ENCODE measurements at regions not wholly inside any gene's neighbourhood (a gene's known extent, or its start where the extent isn't known, plus 50 kb on each side); places are given as distances from the start of the nearest gene placed in this dataset.

DNA sequence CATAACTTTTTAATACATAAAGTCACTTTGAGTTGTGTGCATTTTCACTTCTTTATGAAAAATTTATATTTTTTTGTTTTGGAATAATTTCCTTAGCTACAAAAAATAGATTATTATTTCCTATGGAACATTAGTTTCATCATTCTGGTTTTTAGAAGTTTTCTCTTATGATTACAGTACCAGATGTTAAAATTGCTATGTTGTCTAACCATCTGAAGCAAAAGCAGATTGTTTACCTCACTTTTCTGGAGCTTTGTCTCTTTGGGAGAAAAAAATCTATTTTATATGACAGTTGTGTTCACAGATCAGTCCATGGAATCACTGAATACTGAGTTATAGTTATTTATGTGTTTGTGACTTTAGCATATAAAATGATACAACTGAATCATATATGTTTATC, 708.9 kb upstream of the RIOK2 start:
- Histone ChIP-seq H3K9me3 (ENCODE audit: control extremely low read depth in 1 of 5, control insufficient read depth in 4 of 5, insufficient read depth in 2 of 5, low read depth in 1 of 5, low read length in 4 of 5) (no peaks in the 10 kb centered on the region), H3K4me1 (ENCODE audit: control extremely low read depth in 1 of 4, control insufficient read depth in 4 of 4, insufficient read depth in 4 of 4, low read length in 3 of 4) (no peaks in the 10 kb centered on the region), H3K27me3 (replicated peaks in 2 of 5; ENCODE audit: control insufficient read depth in 4 of 5, insufficient read depth in 5 of 5, low read length in 4 of 5) (no peaks in the 10 kb centered on the region), H3K4me3 (ENCODE audit: control insufficient read depth in 1 of 7, extremely low read depth in 1 of 7, insufficient read depth in 4 of 7, low read depth in 2 of 7, low read length in 6 of 7) (no peak overlapping the region), H3K27ac (ENCODE audit: insufficient read depth in 1 of 2, low read depth in 1 of 2, low read length in 2 of 2, poor library complexity in 1 of 2, severe bottlenecking in 2 of 2) (no peak overlapping the region), H3K36me3 (ENCODE audit: control insufficient read depth in 4 of 4, insufficient read depth in 4 of 4, low read length in 3 of 4) (no peaks in the 10 kb centered on the region)
- no peak for DNase-seq
- ChIA-PET POLR2A (no interaction called here), CTCF (no interaction called here)

DNA sequence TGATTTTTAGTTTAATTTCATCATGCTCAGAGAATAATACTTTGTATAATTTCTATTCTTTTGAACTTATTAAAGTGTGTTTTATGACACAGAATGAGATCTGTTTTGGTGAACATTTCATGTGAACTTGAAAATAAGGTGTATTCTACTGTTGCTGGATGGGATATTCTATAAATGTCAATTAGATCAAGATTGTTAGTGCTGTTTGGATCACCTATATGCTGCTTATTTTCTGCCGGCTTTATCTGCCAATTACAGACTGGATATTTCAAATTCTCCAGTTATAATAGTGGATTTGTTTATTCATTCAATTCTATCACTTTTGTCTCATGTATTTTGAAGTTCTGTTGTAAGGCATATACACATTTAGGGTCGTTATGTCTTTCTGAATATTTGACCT, 720.7 kb upstream of the RIOK2 start:
- H3K4me1 ChIP-seq (ENCODE audit: control extremely low read depth in 1 of 4, control insufficient read depth in 4 of 4, insufficient read depth in 4 of 4, low read length in 3 of 4): no peaks in the 10 kb centered on the region
- no CpG with 5 or more reads among the region's 2 CpGs for WGBS (ENCODE audit: insufficient coverage)
- H3K27ac ChIP-seq (ENCODE audit: insufficient read depth in 1 of 2, low read depth in 1 of 2, low read length in 2 of 2, poor library complexity in 1 of 2, severe bottlenecking in 2 of 2): no peak overlapping the region
- H3K9me3 ChIP-seq (ENCODE audit: control extremely low read depth in 1 of 5, control insufficient read depth in 4 of 5, insufficient read depth in 2 of 5, low read depth in 1 of 5, low read length in 4 of 5): peaks cover 0 to 6% (median 4%) of the 10 kb centered on the region in 5 experiments
- DNase-seq: no peak
- H3K27me3 ChIP-seq (replicated peaks in 2 of 5; ENCODE audit: control insufficient read depth in 4 of 5, insufficient read depth in 5 of 5, low read length in 4 of 5): no peaks in the 10 kb centered on the region
- no peaks in the 10 kb centered on the region for H3K36me3 ChIP-seq (ENCODE audit: control insufficient read depth in 4 of 4, insufficient read depth in 4 of 4, low read length in 3 of 4)
- ChIA-PET POLR2A (no interaction called here), CTCF (interaction anchor here (1.3 kb wide), 1 partner anchor 11 kb away, joined by 3 read pairs; no protein-coding TSS in a partner anchor)
- no peak overlapping the region for H3K4me3 ChIP-seq (ENCODE audit: control insufficient read depth in 1 of 7, extremely low read depth in 1 of 7, insufficient read depth in 4 of 7, low read depth in 2 of 7, low read length in 6 of 7)

DNA sequence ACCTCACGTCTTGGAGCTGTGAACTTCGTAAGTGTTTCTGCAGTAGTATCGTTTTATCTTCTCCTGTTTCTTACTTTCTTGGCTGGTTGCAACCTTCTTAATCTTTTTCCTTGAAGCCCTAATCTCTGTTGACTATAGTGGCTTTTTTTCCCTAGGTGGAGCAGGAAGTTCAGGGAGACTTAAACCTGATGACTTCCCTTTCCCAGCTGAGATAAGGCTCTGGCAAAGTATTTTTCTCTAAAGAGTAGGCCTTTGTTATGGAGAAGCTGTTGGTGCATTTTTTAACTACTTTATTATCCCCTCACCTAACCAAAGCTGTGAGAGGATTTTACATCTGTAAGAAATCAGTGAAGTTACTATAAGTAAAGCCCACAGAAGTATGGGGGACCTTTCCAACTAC, 723.1 kb upstream of the RIOK2 start:
- no peak for DNase-seq
- H3K9me3 ChIP-seq (ENCODE audit: control extremely low read depth in 1 of 5, control insufficient read depth in 4 of 5, insufficient read depth in 2 of 5, low read depth in 1 of 5, low read length in 4 of 5): peaks cover 0 to 6% (median 4%) of the 10 kb centered on the region in 5 experiments
- no peaks in the 10 kb centered on the region for H3K4me1 ChIP-seq (ENCODE audit: control extremely low read depth in 1 of 4, control insufficient read depth in 4 of 4, insufficient read depth in 4 of 4, low read length in 3 of 4)
- no peaks in the 10 kb centered on the region for H3K27me3 ChIP-seq (replicated peaks in 2 of 5; ENCODE audit: control insufficient read depth in 4 of 5, insufficient read depth in 5 of 5, low read length in 4 of 5)
- no peak overlapping the region for H3K4me3 ChIP-seq (ENCODE audit: control insufficient read depth in 1 of 7, extremely low read depth in 1 of 7, insufficient read depth in 4 of 7, low read depth in 2 of 7, low read length in 6 of 7)
- H3K27ac ChIP-seq (ENCODE audit: insufficient read depth in 1 of 2, low read depth in 1 of 2, low read length in 2 of 2, poor library complexity in 1 of 2, severe bottlenecking in 2 of 2): no peak overlapping the region
- no peaks in the 10 kb centered on the region for H3K36me3 ChIP-seq (ENCODE audit: control insufficient read depth in 4 of 4, insufficient read depth in 4 of 4, low read length in 3 of 4)
- CTCF ChIA-PET: no interaction called here
- POLR2A ChIA-PET: no interaction called here
- 83% methylated on average over 3 of the region's 3 CpGs for WGBS (ENCODE audit: insufficient coverage)

DNA sequence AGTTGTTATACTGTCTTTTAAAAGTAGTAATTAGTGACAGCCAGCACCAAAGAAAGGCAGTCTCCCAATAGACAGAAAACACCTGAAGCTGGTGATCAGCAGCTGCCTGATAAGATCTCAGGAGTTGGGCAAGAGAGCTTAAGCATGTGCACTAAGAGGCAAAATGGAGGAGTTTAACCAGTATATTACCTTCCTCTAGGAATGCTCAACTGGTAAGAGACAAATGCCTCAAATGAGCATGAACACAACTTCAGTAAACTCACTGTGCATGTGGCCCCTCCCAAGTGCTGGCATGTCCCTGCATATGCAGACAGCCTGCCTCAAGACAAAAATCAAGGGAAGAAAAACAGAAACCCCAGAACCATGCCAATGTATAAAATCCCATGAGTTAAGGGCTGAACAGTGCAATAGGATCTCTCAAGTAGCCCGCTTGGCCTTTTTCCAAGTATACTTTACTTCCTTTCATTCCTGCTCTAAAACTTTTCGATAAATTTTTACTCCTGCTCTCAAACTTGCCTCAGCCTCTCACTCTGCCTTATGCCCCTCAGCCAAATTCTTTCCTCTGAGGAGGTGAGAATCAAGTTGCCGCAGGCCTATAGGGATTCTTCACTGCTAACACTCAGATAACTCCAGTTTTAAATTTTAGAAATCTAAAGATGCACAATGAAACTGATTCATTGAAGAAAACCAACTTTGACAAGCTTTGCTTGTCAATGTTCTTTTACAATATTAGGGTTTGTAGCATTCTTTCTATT, 724.8 kb upstream of the RIOK2 start:
- no peak for DNase-seq
- Histone ChIP-seq H3K9me3 (ENCODE audit: control extremely low read depth in 1 of 5, control insufficient read depth in 4 of 5, insufficient read depth in 2 of 5, low read depth in 1 of 5, low read length in 4 of 5) (peaks cover 0 to 6% (median 4%) of the 10 kb centered on the region in 5 experiments), H3K36me3 (ENCODE audit: control insufficient read depth in 4 of 4, insufficient read depth in 4 of 4, low read length in 3 of 4) (no peaks in the 10 kb centered on the region), H3K27me3 (replicated peaks in 2 of 5; ENCODE audit: control insufficient read depth in 4 of 5, insufficient read depth in 5 of 5, low read length in 4 of 5) (no peaks in the 10 kb centered on the region), H3K27ac (ENCODE audit: insufficient read depth in 1 of 2, low read depth in 1 of 2, low read length in 2 of 2, poor library complexity in 1 of 2, severe bottlenecking in 2 of 2) (no peak overlapping the region), H3K4me3 (ENCODE audit: control insufficient read depth in 1 of 7, extremely low read depth in 1 of 7, insufficient read depth in 4 of 7, low read depth in 2 of 7, low read length in 6 of 7) (no peak overlapping the region), H3K4me1 (ENCODE audit: control extremely low read depth in 1 of 4, control insufficient read depth in 4 of 4, insufficient read depth in 4 of 4, low read length in 3 of 4) (no peaks in the 10 kb centered on the region)
- POLR2A ChIA-PET: no interaction called here
- CTCF ChIA-PET: no interaction called here
- WGBS (ENCODE audit: insufficient coverage): 93% methylated on average over 3 of the region's 3 CpGs

DNA sequence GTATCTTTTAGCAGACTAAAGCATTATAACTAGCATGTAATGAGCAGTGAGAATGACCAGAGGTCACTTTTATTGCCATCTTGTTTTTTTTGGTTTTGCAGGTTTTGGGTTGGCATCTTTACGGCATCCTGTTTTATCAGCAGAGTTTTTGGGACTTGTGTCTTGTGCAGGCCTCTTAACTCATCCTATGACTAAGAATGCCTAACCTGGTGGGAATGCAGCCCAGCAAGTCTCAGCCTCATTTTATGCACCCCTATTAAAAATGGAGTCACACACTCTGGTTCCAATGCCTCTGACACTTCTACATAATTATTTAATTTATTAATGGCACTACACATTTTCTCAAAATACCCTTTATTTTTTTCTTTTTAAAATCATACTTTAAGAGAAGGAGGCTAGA, 726.5 kb upstream of the RIOK2 start:
- POLR2A ChIA-PET: no interaction called here
- Histone ChIP-seq H3K4me1 (ENCODE audit: control extremely low read depth in 1 of 4, control insufficient read depth in 4 of 4, insufficient read depth in 4 of 4, low read length in 3 of 4) (no peaks in the 10 kb centered on the region), H3K36me3 (ENCODE audit: control insufficient read depth in 4 of 4, insufficient read depth in 4 of 4, low read length in 3 of 4) (no peaks in the 10 kb centered on the region), H3K4me3 (ENCODE audit: control insufficient read depth in 1 of 7, extremely low read depth in 1 of 7, insufficient read depth in 4 of 7, low read depth in 2 of 7, low read length in 6 of 7) (no peak overlapping the region), H3K27ac (ENCODE audit: insufficient read depth in 1 of 2, low read depth in 1 of 2, low read length in 2 of 2, poor library complexity in 1 of 2, severe bottlenecking in 2 of 2) (no peak overlapping the region), H3K9me3 (ENCODE audit: control extremely low read depth in 1 of 5, control insufficient read depth in 4 of 5, insufficient read depth in 2 of 5, low read depth in 1 of 5, low read length in 4 of 5) (peaks cover 0 to 3% (median 0%) of the 10 kb centered on the region in 5 experiments), H3K27me3 (replicated peaks in 2 of 5; ENCODE audit: control insufficient read depth in 4 of 5, insufficient read depth in 5 of 5, low read length in 4 of 5) (no peaks in the 10 kb centered on the region)
- CTCF ChIA-PET: no interaction called here
- no peak for DNase-seq
- WGBS (ENCODE audit: insufficient coverage): 88% methylated on average over 1 of the region's 1 CpG

DNA sequence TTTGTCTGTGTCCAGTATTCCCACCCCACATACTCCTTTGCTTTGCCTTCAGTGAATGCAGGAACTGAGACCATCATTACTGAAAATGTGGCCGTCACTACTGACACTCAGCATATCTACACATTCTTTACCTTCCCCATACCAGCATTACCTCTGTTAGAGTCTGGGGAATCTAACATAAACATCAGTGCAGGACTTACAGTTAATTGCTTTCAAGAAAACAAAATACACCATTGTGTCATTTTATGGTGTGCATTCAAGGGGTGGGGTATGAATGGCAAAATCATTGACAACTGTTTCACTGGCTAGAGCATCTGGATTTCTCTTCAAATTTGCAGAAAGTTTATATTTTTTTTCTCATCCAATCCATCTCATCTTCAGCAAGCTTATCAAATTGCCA, 731.4 kb upstream of the RIOK2 start:
- H3K36me3 ChIP-seq (ENCODE audit: control insufficient read depth in 4 of 4, insufficient read depth in 4 of 4, low read length in 3 of 4): no peaks in the 10 kb centered on the region
- H3K27me3 ChIP-seq (replicated peaks in 2 of 5; ENCODE audit: control insufficient read depth in 4 of 5, insufficient read depth in 5 of 5, low read length in 4 of 5): no peaks in the 10 kb centered on the region
- H3K9me3 ChIP-seq (ENCODE audit: control extremely low read depth in 1 of 5, control insufficient read depth in 4 of 5, insufficient read depth in 2 of 5, low read depth in 1 of 5, low read length in 4 of 5): no peaks in the 10 kb centered on the region
- H3K4me1 ChIP-seq (ENCODE audit: control extremely low read depth in 1 of 4, control insufficient read depth in 4 of 4, insufficient read depth in 4 of 4, low read length in 3 of 4): no peaks in the 10 kb centered on the region
- WGBS (ENCODE audit: insufficient coverage): 67% methylated on average over 1 of the region's 1 CpG
- ChIA-PET CTCF (no interaction called here), POLR2A (no interaction called here)
- no peak for DNase-seq
- H3K27ac ChIP-seq (ENCODE audit: insufficient read depth in 1 of 2, low read depth in 1 of 2, low read length in 2 of 2, poor library complexity in 1 of 2, severe bottlenecking in 2 of 2): no peak overlapping the region
- H3K4me3 ChIP-seq (ENCODE audit: control insufficient read depth in 1 of 7, extremely low read depth in 1 of 7, insufficient read depth in 4 of 7, low read depth in 2 of 7, low read length in 6 of 7): no peak overlapping the region

DNA sequence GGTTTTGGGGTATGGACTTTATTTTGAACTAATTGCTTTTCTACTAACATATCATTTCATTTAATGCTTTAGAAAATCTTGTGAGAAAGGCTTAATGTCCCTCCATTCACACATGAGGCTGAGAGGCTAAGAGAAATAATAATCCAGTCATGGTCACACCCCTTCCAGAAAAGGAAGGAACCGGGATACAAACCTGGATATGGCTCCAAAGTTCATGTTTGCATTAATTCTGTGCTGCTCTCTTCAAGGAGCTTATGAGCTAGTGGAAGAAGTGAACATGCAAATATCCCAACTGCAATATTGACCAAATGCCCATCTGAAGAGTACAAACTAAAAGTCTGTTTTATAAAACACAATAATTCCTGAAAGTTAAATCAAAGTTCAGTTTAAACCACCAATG, 732.1 kb upstream of the RIOK2 start:
- WGBS (ENCODE audit: insufficient coverage): no CpG with 5 or more reads among the region's 1 CpG
- Histone ChIP-seq H3K27me3 (replicated peaks in 2 of 5; ENCODE audit: control insufficient read depth in 4 of 5, insufficient read depth in 5 of 5, low read length in 4 of 5) (no peaks in the 10 kb centered on the region), H3K9me3 (ENCODE audit: control extremely low read depth in 1 of 5, control insufficient read depth in 4 of 5, insufficient read depth in 2 of 5, low read depth in 1 of 5, low read length in 4 of 5) (no peaks in the 10 kb centered on the region)

More for the DNA sequence above, 732.1 kb upstream of the RIOK2 start:
- CTCF ChIA-PET: no interaction called here
- H3K27ac ChIP-seq (ENCODE audit: insufficient read depth in 1 of 2, low read depth in 1 of 2, low read length in 2 of 2, poor library complexity in 1 of 2, severe bottlenecking in 2 of 2): no peak overlapping the region
- POLR2A ChIA-PET: no interaction called here
- no peak overlapping the region for H3K4me3 ChIP-seq (ENCODE audit: control insufficient read depth in 1 of 7, extremely low read depth in 1 of 7, insufficient read depth in 4 of 7, low read depth in 2 of 7, low read length in 6 of 7)
- no peaks in the 10 kb centered on the region for H3K36me3 ChIP-seq (ENCODE audit: control insufficient read depth in 4 of 4, insufficient read depth in 4 of 4, low read length in 3 of 4)
- H3K4me1 ChIP-seq (ENCODE audit: control extremely low read depth in 1 of 4, control insufficient read depth in 4 of 4, insufficient read depth in 4 of 4, low read length in 3 of 4): no peaks in the 10 kb centered on the region
- no peak for DNase-seq

Data from common myeloid progenitor, CD34-positive (primary cell).